HCT116 (cell line): ENCODE measurements at regions not wholly inside any gene's neighbourhood (a gene's known extent, or its start where the extent isn't known, plus 50 kb on each side); places are given as distances from the start of the nearest gene placed in this dataset.

ENCODE experiments used
- ATAC-seq: fragments of 200-7000 bp; cut with Tn5 transposase; 2 replicates; pipeline ENCODE4 v1.9.1; 2020; ENCODE audit warnings: mild to moderate bottlenecking, moderate library complexity
- BruUV-seq: library from RNA; stranded (reverse); fragments of 400-500 nt; replicated peaks from 2 replicates; lab custom pipeline; 2021; lab: Mats Ljungman, UMichigan
- CTCF ChIA-PET: fragments of 300-600 bp; sonication (Branson Sonifier 250); formaldehyde crosslinking; loops from one replicate; lab custom pipeline; 2021; ENCODE audit warnings: antibody characterized with exemption; lab: Charles Lee
- POLR2A ChIA-PET: fragments of 300-600, 350-600 bp; sonication (Branson Sonifier 250); formaldehyde crosslinking; loops from one replicate; lab custom pipeline; 2021; ENCODE audit warnings: antibody characterized with exemption; lab: Charles Lee
- RAD21 ChIA-PET, 2 experiments: fragments of 300-600 bp; sonication (Branson Sonifier 250); formaldehyde crosslinking; loops; one replicate each; lab custom pipeline; 2023; ENCODE audit warnings: low total read pairs in 2 of 2; ENCODE audit not compliant: uncharacterized antibody in 2 of 2, unreplicated experiment in 2 of 2, low non-redundant PET in 1 of 2; lab: Charles Lee
- DNase-seq: peaks from one replicate; pipeline ENCODE4 v3.0.0-alpha.2; 2010; ENCODE audit warnings: low read depth, low spot score
- H2AFZ ChIP-seq: fragments of 200-600 bp; shearing (Covaris generic), sonication (generic); 2 replicates; pipeline ENCODE4 v1.6.1; 2017; ENCODE audit warnings: low read depth, mixed run types, mixed read lengths, antibody characterized with exemption, low read length; ENCODE audit not compliant: poor library complexity, severe bottlenecking
- H3K27ac ChIP-seq: 2 replicates; pipeline ENCODE4 v1.5.1; 2012; ENCODE audit warnings: low read depth, low read length
- H3K27me3 ChIP-seq: fragments of 200-600 bp; sonication (generic); 2 replicates; pipeline ENCODE4 v1.6.1; 2016; ENCODE audit warnings: mixed run types, low read length, mixed read lengths; ENCODE audit not compliant: insufficient read depth
- H3K36me3 ChIP-seq, 2 experiments: fragments of 200-500 bp in 1 of 2; fragments of 200-600 bp in 1 of 2; sonication (Bioruptor generic) in 1 of 2; sonication (generic) in 1 of 2; 2 replicates each; pipeline versions ENCODE4 v1.5.1 to v1.6.1; 2014 to 2016; ENCODE audit warnings: low read length in 2 of 2, inconsistent platforms in 1 of 2, mixed read lengths in 1 of 2, mixed run types in 1 of 2; ENCODE audit not compliant: insufficient read depth in 2 of 2, control insufficient read depth in 1 of 2
- H3K4me1 ChIP-seq, 2 experiments: fragments of 200-600 bp in 1 of 2; sonication (generic) in 1 of 2; 2 replicates each; pipeline versions ENCODE4 v1.5.1 to v1.6.1; 2012 to 2017; ENCODE audit warnings: low read length in 2 of 2, inconsistent platforms in 1 of 2, mild to moderate bottlenecking in 1 of 2, mixed read lengths in 1 of 2, mixed run types in 1 of 2, moderate library complexity in 1 of 2; ENCODE audit not compliant: insufficient read depth in 2 of 2, control insufficient read depth in 1 of 2
- H3K4me2 ChIP-seq: fragments of 200-600 bp; sonication (generic); 2 replicates; pipeline ENCODE4 v1.6.1; 2017; ENCODE audit warnings: mixed run types, low read length, mixed read lengths
- H3K4me3 ChIP-seq, 2 experiments: fragments of 200-600 bp in 1 of 2; sonication (generic) in 1 of 2; replicated peaks in 1 of 2; 2 replicates each; pipeline ENCODE4 v1.5.1; 2011 to 2016; ENCODE audit warnings: low read length in 2 of 2, control low read depth in 1 of 2, low read depth in 1 of 2, mild to moderate bottlenecking in 1 of 2, mixed read lengths in 1 of 2, mixed run types in 1 of 2
- H3K79me2 ChIP-seq: fragments of 200-600 bp; sonication (generic); 2 replicates; pipeline ENCODE4 v1.6.1; 2017; ENCODE audit warnings: mild to moderate bottlenecking, mixed run types, low read length, moderate library complexity, mixed read lengths; ENCODE audit not compliant: insufficient read depth
- H3K9ac ChIP-seq: fragments of 200-600 bp; sonication (generic); 2 replicates; pipeline ENCODE4 v1.6.1; 2016; ENCODE audit warnings: low read length, mixed read lengths
- H3K9me2 ChIP-seq: fragments of 200-600 bp; sonication (generic), shearing (Covaris generic); 2 replicates; pipeline ENCODE4 v1.6.1; 2017; ENCODE audit warnings: mixed run types, mild to moderate bottlenecking, moderate library complexity; ENCODE audit not compliant: insufficient read depth
- H3K9me3 ChIP-seq, 2 experiments: fragments of 200-500 bp in 1 of 2; fragments of 200-600 bp in 1 of 2; sonication (Bioruptor generic) in 1 of 2; sonication (generic) in 1 of 2; 2 replicates each; pipeline ENCODE4 v1.6.1; 2014 to 2017; ENCODE audit warnings: low read length in 2 of 2, mixed read lengths in 2 of 2, inconsistent platforms in 1 of 2, low read depth in 1 of 2, mild to moderate bottlenecking in 1 of 2, mixed run types in 1 of 2, moderate library complexity in 1 of 2; ENCODE audit not compliant: control insufficient read depth in 1 of 2, insufficient read depth in 1 of 2
- H4K20me1 ChIP-seq: fragments of 200-600 bp; sonication (generic), shearing (Covaris generic); 2 replicates; pipeline ENCODE4 v1.6.1; 2017; ENCODE audit warnings: mixed run types, mild to moderate bottlenecking, moderate library complexity; ENCODE audit not compliant: insufficient read depth
- CBX3 ChIP-seq: IDR thresholded peaks from 2 replicates; pipeline ENCODE4 v1.6.1; 2012; ENCODE audit warnings: low read depth
- CTCF ChIP-seq, 3 experiments: fragments of 200-600 bp in 1 of 3; sonication (generic) in 1 of 3; IDR thresholded peaks in 2 of 3; conservative IDR thresholded peaks in 1 of 3; 2 replicates each; pipeline ENCODE4 v1.5.1; 2012 to 2017; ENCODE audit warnings: low read depth in 2 of 3, low read length in 2 of 3, antibody characterized with exemption in 1 of 3, borderline replicate concordance in 1 of 3, control low read depth in 1 of 3, mild to moderate bottlenecking in 1 of 3, mixed read lengths in 1 of 3, mixed run types in 1 of 3, moderate library complexity in 1 of 3; ENCODE audit not compliant: insufficient read depth in 1 of 3
- EGR1 ChIP-seq: IDR thresholded peaks from 2 replicates; pipeline ENCODE4 v1.6.1; 2012; ENCODE audit warnings: low read depth
- ELF1 ChIP-seq: IDR thresholded peaks from 2 replicates; pipeline ENCODE4 v1.6.1; 2012; ENCODE audit warnings: low read depth, borderline replicate concordance
- EZH2 ChIP-seq: fragments of 200-600 bp; sonication (generic); IDR thresholded peaks from 2 replicates; pipeline ENCODE4 v1.6.1; 2017; ENCODE audit warnings: antibody characterized with exemption, mixed run types
- FOSL1 ChIP-seq: IDR thresholded peaks from 2 replicates; pipeline ENCODE4 v1.6.1; 2012; ENCODE audit warnings: low read depth
- POLR2A ChIP-seq: IDR thresholded peaks from 2 replicates; pipeline ENCODE4 v1.7.0; 2011; ENCODE audit warnings: borderline replicate concordance; ENCODE audit not compliant: insufficient read depth, insufficient read length; ENCODE audit errors: extremely low read depth
- RAD21 ChIP-seq: IDR thresholded peaks from 2 replicates; pipeline ENCODE4 v1.6.1; 2012; ENCODE audit warnings: low read depth, mild to moderate bottlenecking
- SP1 ChIP-seq: IDR thresholded peaks from 2 replicates; pipeline ENCODE4 v1.6.1; 2012; ENCODE audit warnings: low read depth
- SRF ChIP-seq: IDR thresholded peaks from 2 replicates; pipeline ENCODE4 v1.6.1; 2012; ENCODE audit warnings: low read depth
- TCF7L2 ChIP-seq: IDR thresholded peaks from 2 replicates; pipeline ENCODE4 v1.7.0; 2011; ENCODE audit warnings: borderline replicate concordance, inconsistent platforms; ENCODE audit not compliant: insufficient read depth, insufficient read length; ENCODE audit errors: extremely low read depth
- YY1 ChIP-seq: IDR thresholded peaks from 2 replicates; pipeline ENCODE4 v1.6.1; 2011; ENCODE audit warnings: low read length, low read depth, moderate library complexity, mild to moderate bottlenecking; ENCODE audit not compliant: insufficient replicate concordance; ENCODE audit errors: extremely low read depth
- ZBTB33 ChIP-seq: IDR thresholded peaks from 2 replicates; pipeline ENCODE4 v1.6.1; 2011; ENCODE audit warnings: mild to moderate bottlenecking, low read length, moderate library complexity; ENCODE audit not compliant: insufficient replicate concordance; ENCODE audit errors: extremely low read depth
- ZFX ChIP-seq: fragments of 450-650 bp; IDR thresholded peaks from 2 replicates; pipeline ENCODE4 v1.6.1; 2017
- ZNF274 ChIP-seq: fragments of 200-500 bp; sonication (Bioruptor generic); IDR thresholded peaks from 2 replicates; pipeline ENCODE4 v1.6.1; 2014; ENCODE audit warnings: mild to moderate bottlenecking, low read depth, low read length, inconsistent platforms
- intact Hi-C: fragments of 100-400 bp; cut with micrococcal nuclease; formaldehyde crosslinking; loops from 2 replicates; pipeline ENCODE4 v1.10.0; 2022
- TF ChIP-seq, protein P1 (sequence below): IDR thresholded peaks from 2 replicates; pipeline ENCODE4 v1.6.1; 2012
- TF ChIP-seq, protein P2 (sequence below): IDR thresholded peaks from 2 replicates; pipeline ENCODE4 v1.6.1; 2012

GRCh38 chr13:99733346-99733745, 232.1 kb downstream of the TM9SF2 start:
- RAD21 ChIA-PET = no interaction called here
- Histone ChIP-seq H3K9me2 (no peaks in the 10 kb centered on the region), H3K4me1 (no peaks in the 10 kb centered on the region), H2AFZ (no peak overlapping the region), H3K4me3 (no peak overlapping the region), H3K4me2 (no peak overlapping the region), H3K9ac (no peak overlapping the region), H3K36me3 (no peaks in the 10 kb centered on the region), H3K79me2 (no peaks in the 10 kb centered on the region), H3K27me3 (no peaks in the 10 kb centered on the region), H4K20me1 (no peaks in the 10 kb centered on the region), H3K27ac (no peak overlapping the region), H3K9me3 (no peaks in the 10 kb centered on the region)
- DNase-seq = no peak
- POLR2A ChIA-PET = no interaction called here
- no TSS peak for BruUV-seq
- no peak for ATAC-seq
- intact Hi-C loops = no loop called here
- CTCF ChIA-PET = no interaction called here
- no peak for TF ChIP-seq SP1
- TF ChIP-seq SRF = no peak

DNA sequence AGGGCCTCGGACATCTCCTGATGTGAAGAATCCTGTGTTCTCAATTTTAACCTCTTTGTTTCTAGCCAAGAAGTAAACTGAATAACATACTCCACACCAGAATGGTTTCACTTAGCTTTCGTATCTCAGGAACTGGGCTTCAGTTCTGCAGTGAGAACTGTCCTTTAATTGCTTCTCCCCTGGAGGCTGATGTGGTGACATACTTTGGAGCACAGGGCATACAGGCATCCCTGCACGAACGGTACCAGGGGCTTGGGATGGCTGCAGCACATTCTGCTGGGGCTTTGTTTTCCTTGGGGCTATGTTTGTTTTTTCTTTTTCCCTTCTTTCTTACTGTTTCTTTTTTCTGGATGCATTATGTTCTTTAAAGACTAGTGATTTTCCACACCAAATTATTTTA, 230.5 kb downstream of the TM9SF2 start:
- Histone ChIP-seq H3K27me3 (no peaks in the 10 kb centered on the region), H4K20me1 (no peaks in the 10 kb centered on the region)
- BruUV-seq = no TSS peak
- TF ChIP-seq RAD21 (no peak), YY1 (no peak), CTCF (IDR thresholded peaks at IDR 0.05 in 2 of 3, conservative IDR thresholded peaks at IDR 0.05 in 1 of 3; ENCODE audit: borderline replicate concordance in 1 of 3, insufficient read depth in 1 of 3, low read depth in 2 of 3, low read length in 2 of 3) (no peak), EZH2 (no peak), FOSL1 (no peak), ZFX (no peak), ZNF274 (no peak), ZBTB33 (no peak), TCF7L2 (no peak), CBX3 (no peak), ELF1 (no peak), POLR2A (no peak), EGR1 (no peak)
- TF ChIP-seq, protein P1, sequence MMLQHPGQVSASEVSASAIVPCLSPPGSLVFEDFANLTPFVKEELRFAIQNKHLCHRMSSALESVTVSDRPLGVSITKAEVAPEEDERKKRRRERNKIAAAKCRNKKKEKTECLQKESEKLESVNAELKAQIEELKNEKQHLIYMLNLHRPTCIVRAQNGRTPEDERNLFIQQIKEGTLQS = no peak
- TF ChIP-seq, protein P2, sequence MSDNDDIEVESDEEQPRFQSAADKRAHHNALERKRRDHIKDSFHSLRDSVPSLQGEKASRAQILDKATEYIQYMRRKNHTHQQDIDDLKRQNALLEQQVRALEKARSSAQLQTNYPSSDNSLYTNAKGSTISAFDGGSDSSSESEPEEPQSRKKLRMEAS = no peak
- TF ChIP-seq, all 23 proteins: peak for 0
- DNase-seq (no peak), ATAC-seq (no peak)
- no peak overlapping the region for H2AFZ ChIP-seq
- H3K4me1 ChIP-seq = no peaks in the 10 kb centered on the region
- H3K36me3 ChIP-seq = no peaks in the 10 kb centered on the region
- H3K27ac ChIP-seq = no peak overlapping the region
- POLR2A ChIA-PET = no interaction called here
- intact Hi-C loops = no loop called here
- CTCF ChIA-PET = no interaction called here
- RAD21 ChIA-PET = no interaction called here
- H3K4me3 ChIP-seq = no peak overlapping the region
- H3K79me2 ChIP-seq = no peaks in the 10 kb centered on the region
- no peaks in the 10 kb centered on the region for H3K9me2 ChIP-seq
- no peaks in the 10 kb centered on the region for H3K9me3 ChIP-seq
- no peak overlapping the region for H3K9ac ChIP-seq
- H3K4me2 ChIP-seq = no peak overlapping the region
